NCI-H2107 treated with DMSO at 0.1 percent for 48 hours (cell line): ENCODE measurements at regions not wholly inside any gene's neighbourhood (a gene's known extent, or its start where the extent isn't known, plus 50 kb on each side); places are given as distances from the start of the nearest gene placed in this dataset.

Experiments
- DNase-seq: peaks from one replicate; lab custom pipeline; 2025; ENCODE audit not compliant: unreplicated experiment; lab: John Stamatoyannopoulos, UW

- no peak for DNase-seq
Measured at GRCh38 chr9:109593612-109594011, 95.5 kb upstream of the PTPN3 start.

GRCh38 chr9:109597496-109597895 lies 99.4 kb upstream of the PTPN3 start:
- no peak for DNase-seq

- DNase-seq, result no peak
Measured at GRCh38 chr9:109599131-109599530, 101.0 kb upstream of the PTPN3 start.

- no peak for DNase-seq
Measured at GRCh38 chr9:109599711-109600110, 101.6 kb upstream of the PTPN3 start.

GRCh38 chr9:109600142-109600541 lies 102.0 kb upstream of the PTPN3 start:
- no peak for DNase-seq

GRCh38 chr9:109601181-109601580 lies 103.1 kb upstream of the PTPN3 start:
- DNase-seq, result no peak

- no peak for DNase-seq
Measured at GRCh38 chr9:109602987-109603386, 104.9 kb upstream of the PTPN3 start.

- DNase-seq, result no peak
Measured at GRCh38 chr9:109604131-109604530, 106.0 kb upstream of the PTPN3 start.

GRCh38 chr9:109604781-109605180 lies 106.7 kb upstream of the PTPN3 start:
- DNase-seq, result no peak

GRCh38 chr9:109609060-109609459 lies 111.0 kb upstream of the PTPN3 start:
- DNase-seq, result no peak

- no peak for DNase-seq
Measured at GRCh38 chr9:109616571-109617120, 118.5 kb upstream of the PTPN3 start.

GRCh38 chr9:109619310-109619709 lies 121.2 kb upstream of the PTPN3 start:
- DNase-seq, result no peak

GRCh38 chr9:109624143-109624542 lies 126.0 kb upstream of the PTPN3 start:
- DNase-seq, result no peak

GRCh38 chr9:109624896-109625295 lies 126.8 kb upstream of the PTPN3 start:
- DNase-seq, result no peak

GRCh38 chr9:109627042-109627441 lies 128.9 kb upstream of the PTPN3 start:
- no peak for DNase-seq

GRCh38 chr9:109629615-109630014 lies 131.5 kb upstream of the PTPN3 start:
- DNase-seq, result no peak

- DNase-seq, result no peak
Measured at GRCh38 chr9:109632817-109633216, 134.7 kb upstream of the PTPN3 start.

GRCh38 chr9:109639674-109640579 lies 140.1 kb upstream of the PALM2AKAP2 start:
- peak; percentile 74 for DNase-seq

GRCh38 chr9:109640580-109641371 lies 139.2 kb upstream of the PALM2AKAP2 start:
- DNase-seq, result peak; percentile 56

GRCh38 chr9:109641372-109641659 lies 138.7 kb upstream of the PALM2AKAP2 start:
- DNase-seq, result peak; percentile 50

- no peak for DNase-seq
Measured at GRCh38 chr9:109652112-109652511, 127.9 kb upstream of the PALM2AKAP2 start.

GRCh38 chr9:109652971-109653370 lies 127.0 kb upstream of the PALM2AKAP2 start:
- peak; percentile 15 for DNase-seq
